IMR-90 (cell line): ENCODE measurements at regions not wholly inside any gene's neighbourhood (a gene's known extent, or its start where the extent isn't known, plus 50 kb on each side); places are given as distances from the start of the nearest gene placed in this dataset.

ENCODE experiments used
- ATAC-seq: fragments of 200-7000 bp; cut with Tn5 transposase; 2 replicates; pipeline ENCODE4 v1.9.1; 2020; ENCODE audit warnings: low read depth, mild to moderate bottlenecking, moderate library complexity
- BruUV-seq: library from RNA; stranded (reverse); fragments of 400-500 nt; replicated peaks from 2 replicates; lab custom pipeline; 2021; lab: Mats Ljungman, UMichigan
- CTCF ChIA-PET: fragments of 300-600 bp; formaldehyde crosslinking; extraction: SDS; loops from one replicate; lab custom pipeline; 2021; ENCODE audit warnings: antibody characterized with exemption; lab: Yijun Ruan, JAX
- POLR2A ChIA-PET: fragments of 300-600 bp; sonication (Branson Sonifier 250); formaldehyde crosslinking; loops from one replicate; lab custom pipeline; 2022; ENCODE audit warnings: antibody characterized with exemption; ENCODE audit not compliant: unreplicated experiment; lab: Charles Lee
- DNase-seq: peaks from one replicate; pipeline ENCODE4 v3.0.0; 2013
- H2AFZ ChIP-seq: replicated peaks from 2 replicates; pipeline ENCODE3; 2013; ENCODE audit warnings: low read length, mild to moderate bottlenecking; ENCODE audit not compliant: poor library complexity
- H2AK5ac ChIP-seq: 2 replicates; pipeline ENCODE4 v1.6.1; 2013; ENCODE audit warnings: low read depth, low read length, inconsistent platforms
- H2AK9ac ChIP-seq: replicated peaks from 2 replicates; pipeline ENCODE3; 2013; ENCODE audit warnings: mild to moderate bottlenecking, low read depth, low read length, moderate library complexity; ENCODE audit not compliant: poor library complexity
- H2BK120ac ChIP-seq: 2 replicates; pipeline ENCODE4 v1.6.1; 2013; ENCODE audit warnings: low read depth, low read length, inconsistent platforms
- H2BK15ac ChIP-seq: 3 replicates; pipeline ENCODE4 v1.6.1; 2013; ENCODE audit warnings: low read depth, low read length, inconsistent platforms
- H2BK20ac ChIP-seq: 2 replicates; pipeline ENCODE4 v1.6.1; 2013; ENCODE audit warnings: low read depth, mild to moderate bottlenecking, inconsistent platforms, low read length, moderate library complexity
- H2BK5ac ChIP-seq: 2 replicates; pipeline ENCODE4 v1.6.1; 2013; ENCODE audit warnings: mild to moderate bottlenecking, low read depth, low read length, inconsistent platforms; ENCODE audit not compliant: poor library complexity, severe bottlenecking
- H3K14ac ChIP-seq: replicated peaks from 2 replicates; pipeline ENCODE4 v1.6.1; 2013; ENCODE audit warnings: low read depth, low read length, inconsistent platforms
- H3K18ac ChIP-seq: 2 replicates; pipeline ENCODE4 v1.6.1; 2013; ENCODE audit warnings: low read depth, low read length, control low read depth
- H3K23ac ChIP-seq: 2 replicates; pipeline ENCODE4 v1.6.1; 2013; ENCODE audit warnings: low read depth, low read length, inconsistent platforms
- H3K27ac ChIP-seq: 2 replicates; pipeline ENCODE4 v1.5.1; 2013; ENCODE audit warnings: mild to moderate bottlenecking, control low read depth, low read length; ENCODE audit not compliant: insufficient read depth
- H3K27me3 ChIP-seq: 2 replicates; pipeline ENCODE4 v1.6.1; 2013; ENCODE audit warnings: low read length; ENCODE audit not compliant: control insufficient read depth, insufficient read depth
- H3K36me3 ChIP-seq: 2 replicates; pipeline ENCODE4 v1.6.1; 2013; ENCODE audit warnings: low read length, mixed read lengths; ENCODE audit not compliant: control insufficient read depth, insufficient read depth
- H3K4ac ChIP-seq: 2 replicates; pipeline ENCODE4 v1.6.1; 2013; ENCODE audit warnings: low read depth, low read length, inconsistent platforms
- H3K4me1 ChIP-seq: 2 replicates; pipeline ENCODE4 v1.6.1; 2013; ENCODE audit warnings: low read length, mixed read lengths; ENCODE audit not compliant: control insufficient read depth, insufficient read depth
- H3K4me2 ChIP-seq: 2 replicates; pipeline ENCODE4 v1.6.1; 2013; ENCODE audit warnings: low read depth, mild to moderate bottlenecking, control low read depth, low read length, moderate library complexity
- H3K4me3 ChIP-seq: 2 replicates; pipeline ENCODE4 v1.5.1; 2013; ENCODE audit warnings: low read depth, mild to moderate bottlenecking, control low read depth, low read length, moderate library complexity; ENCODE audit not compliant: insufficient read depth
- H3K56ac ChIP-seq: 2 replicates; pipeline ENCODE4 v1.6.1; 2013; ENCODE audit warnings: low read length, inconsistent platforms; ENCODE audit not compliant: insufficient read depth; ENCODE audit errors: extremely low read depth
- H3K79me1 ChIP-seq, 2 experiments: 2 replicates each; pipeline ENCODE4 v1.6.1; 2013; ENCODE audit warnings: low read length in 2 of 2, inconsistent platforms in 1 of 2, low read depth in 1 of 2
- H3K9ac ChIP-seq: 2 replicates; pipeline ENCODE4 v1.6.1; 2013; ENCODE audit warnings: low read depth, low read length, control low read depth
- H3K9me1 ChIP-seq: 2 replicates; pipeline ENCODE4 v1.6.1; 2013; ENCODE audit warnings: low read length, inconsistent platforms; ENCODE audit not compliant: insufficient read depth
- H3K9me3 ChIP-seq: 2 replicates; pipeline ENCODE4 v1.6.1; 2013; ENCODE audit warnings: low read length; ENCODE audit not compliant: control insufficient read depth, insufficient read depth
- H4K20me1 ChIP-seq: 2 replicates; pipeline ENCODE4 v1.6.1; 2013; ENCODE audit warnings: low read length, inconsistent platforms; ENCODE audit not compliant: insufficient read depth
- H4K5ac ChIP-seq: 2 replicates; pipeline ENCODE4 v1.6.1; 2013; ENCODE audit warnings: mild to moderate bottlenecking, low read depth, low read length, control low read depth
- H4K8ac ChIP-seq, 2 experiments: 2 replicates each; pipeline ENCODE4 v1.6.1; 2013; ENCODE audit warnings: low read depth in 2 of 2, low read length in 2 of 2, control low read depth in 1 of 2, inconsistent platforms in 1 of 2
- H4K91ac ChIP-seq: 2 replicates; pipeline ENCODE4 v1.6.1; 2013; ENCODE audit warnings: low read depth, low read length, inconsistent platforms; ENCODE audit not compliant: insufficient read depth
- BHLHE40 ChIP-seq: fragments of 150-350 bp; IDR thresholded peaks from 2 replicates; pipeline ENCODE4 v1.6.1; 2016; ENCODE audit warnings: mild to moderate bottlenecking, low read depth, low read length
- CEBPB ChIP-seq: IDR thresholded peaks from 2 replicates; pipeline ENCODE4 v1.6.1; 2012; ENCODE audit warnings: low read depth, low read length, improper control_type of control experiment
- CHD1 ChIP-seq: IDR thresholded peaks from 2 replicates; pipeline ENCODE4 v1.6.1; 2012; ENCODE audit warnings: low read depth, low read length, improper control_type of control experiment
- FOS ChIP-seq: fragments of 150-350 bp; IDR thresholded peaks from 2 replicates; pipeline ENCODE4 v1.6.1; 2016; ENCODE audit warnings: low read depth, low read length
- MAFK ChIP-seq: IDR thresholded peaks from 2 replicates; pipeline ENCODE4 v1.6.1; 2012; ENCODE audit warnings: low read depth, low read length, improper control_type of control experiment
- MAZ ChIP-seq: IDR thresholded peaks from 2 replicates; pipeline ENCODE4 v1.6.1; 2012; ENCODE audit warnings: low read depth, mild to moderate bottlenecking, low read length, improper control_type of control experiment, moderate library complexity, borderline replicate concordance
- MXI1 ChIP-seq: IDR thresholded peaks from 2 replicates; pipeline ENCODE4 v1.6.1; 2012; ENCODE audit warnings: low read depth, mild to moderate bottlenecking, low read length, moderate library complexity, borderline replicate concordance
- NFE2L2 ChIP-seq: fragments of 150-350 bp; IDR thresholded peaks from 2 replicates; pipeline ENCODE4 v1.6.1; 2016; ENCODE audit warnings: low read depth, mild to moderate bottlenecking, low read length
- POLR2A ChIP-seq: IDR thresholded peaks from 2 replicates; pipeline ENCODE4 v1.6.1; 2012; ENCODE audit warnings: mild to moderate bottlenecking, low read depth, low read length
- RAD21 ChIP-seq: IDR thresholded peaks from 2 replicates; pipeline ENCODE4 v1.6.1; 2012; ENCODE audit warnings: low read length, improper control_type of control experiment
- RCOR1 ChIP-seq: IDR thresholded peaks from 2 replicates; pipeline ENCODE4 v1.6.1; 2012; ENCODE audit warnings: mild to moderate bottlenecking, low read length, improper control_type of control experiment; ENCODE audit not compliant: insufficient replicate concordance
- RFX5 ChIP-seq: IDR thresholded peaks from 2 replicates; pipeline ENCODE4 v1.8.0; 2012; ENCODE audit warnings: low read depth, mild to moderate bottlenecking, low read length, moderate library complexity
- SMC3 ChIP-seq: fragments of 150-350 bp; IDR thresholded peaks from 2 replicates; pipeline ENCODE4 v1.6.1; 2016; ENCODE audit warnings: low read depth, mild to moderate bottlenecking, antibody characterized with exemption, low read length, moderate library complexity
- dilution Hi-C: fragments of 300-500 bp; cut with HindIII; formaldehyde crosslinking; loops from one replicate; pipeline ENCODE4 v1.14.3; 2018; ENCODE audit warnings: low sequenced_read_pairs; ENCODE audit not compliant: unreplicated experiment
- in situ Hi-C: fragments of 300-500 bp; cut with MboI; formaldehyde crosslinking; loops from 3 replicates; pipeline ENCODE4 v1.14.3; 2019; ENCODE audit warnings: low sequenced_read_pairs, inconsistent platforms, mixed read lengths
- intact Hi-C: fragments of 100-400 bp; cut with micrococcal nuclease; formaldehyde crosslinking; loops from 2 replicates; pipeline ENCODE4 v1.10.0; 2022
- TF ChIP-seq, protein P1 (sequence below): fragments of 150-350 bp; IDR thresholded peaks from 2 replicates; pipeline ENCODE4 v1.6.1; 2017; ENCODE audit warnings: mild to moderate bottlenecking, antibody characterized with exemption, low read length, low read depth
- TF ChIP-seq, protein P2 (sequence below): conservative IDR thresholded peaks from 2 replicates; pipeline ENCODE4 v1.5.1; 2012; ENCODE audit warnings: mild to moderate bottlenecking, low read depth, low read length, improper control_type of control experiment
- TF ChIP-seq, protein P3 (sequence below): fragments of 150-350 bp; IDR thresholded peaks from 2 replicates; pipeline ENCODE4 v1.6.1; 2016; ENCODE audit warnings: low read depth, mild to moderate bottlenecking, low read length, moderate library complexity, borderline replicate concordance

DNA sequence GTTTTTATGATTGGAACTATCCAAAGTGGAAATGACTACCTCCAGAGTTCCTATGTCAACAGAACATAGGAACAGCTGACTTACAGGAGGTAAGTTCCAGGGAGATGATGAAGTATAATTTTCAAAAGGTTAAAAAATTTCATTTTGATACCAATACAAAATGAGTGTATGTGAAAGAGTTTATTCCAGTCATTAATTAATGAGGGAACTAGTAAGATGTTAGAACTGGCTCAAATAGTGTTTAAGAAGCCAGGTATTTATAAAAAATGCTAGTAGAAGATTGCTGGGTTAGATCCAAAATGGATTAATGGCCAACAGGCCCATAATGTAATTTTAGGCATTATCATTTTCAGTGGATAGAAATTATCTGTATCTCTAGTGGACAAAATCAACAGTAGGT is 227.7 kb upstream of the ZBED5 start:
- no TSS peak for BruUV-seq
- Histone ChIP-seq H3K9ac (no peak overlapping the region), H3K23ac (no peak overlapping the region), H3K14ac (no peak overlapping the region), H4K5ac (no peak overlapping the region), H3K9me3 (no peaks in the 10 kb centered on the region), H2BK15ac (no peak overlapping the region), H2BK5ac (no peak overlapping the region), H3K4me3 (no peak overlapping the region), H4K20me1 (no peaks in the 10 kb centered on the region), H2AK9ac (no peak overlapping the region), H3K36me3 (no peaks in the 10 kb centered on the region), H3K27me3 (peaks cover 33% of the 10 kb centered on the region), H2AFZ (no peak overlapping the region), H2BK20ac (no peak overlapping the region), H3K4me2 (no peak overlapping the region), H4K8ac (no peak overlapping the region), H3K79me1 (no peaks in the 10 kb centered on the region), H3K4me1 (no peaks in the 10 kb centered on the region), H3K56ac (no peak overlapping the region), H3K4ac (no peak overlapping the region), H3K27ac (no peak overlapping the region), H2BK120ac (no peak overlapping the region), H4K91ac (no peak overlapping the region), H2AK5ac (no peak overlapping the region), H3K18ac (no peak overlapping the region), H3K9me1 (no peaks in the 10 kb centered on the region)
- TF ChIP-seq CHD1 (no peak), NFE2L2 (no peak), RAD21 (no peak), MAFK (no peak), FOS (no peak), MAZ (no peak), MXI1 (no peak), POLR2A (no peak), BHLHE40 (no peak), RFX5 (no peak), SMC3 (no peak), CEBPB (no peak), RCOR1 (no peak)
- TF ChIP-seq, protein P1, sequence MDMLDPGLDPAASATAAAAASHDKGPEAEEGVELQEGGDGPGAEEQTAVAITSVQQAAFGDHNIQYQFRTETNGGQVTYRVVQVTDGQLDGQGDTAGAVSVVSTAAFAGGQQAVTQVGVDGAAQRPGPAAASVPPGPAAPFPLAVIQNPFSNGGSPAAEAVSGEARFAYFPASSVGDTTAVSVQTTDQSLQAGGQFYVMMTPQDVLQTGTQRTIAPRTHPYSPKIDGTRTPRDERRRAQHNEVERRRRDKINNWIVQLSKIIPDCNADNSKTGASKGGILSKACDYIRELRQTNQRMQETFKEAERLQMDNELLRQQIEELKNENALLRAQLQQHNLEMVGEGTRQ = no peak
- TF ChIP-seq, protein P2, sequence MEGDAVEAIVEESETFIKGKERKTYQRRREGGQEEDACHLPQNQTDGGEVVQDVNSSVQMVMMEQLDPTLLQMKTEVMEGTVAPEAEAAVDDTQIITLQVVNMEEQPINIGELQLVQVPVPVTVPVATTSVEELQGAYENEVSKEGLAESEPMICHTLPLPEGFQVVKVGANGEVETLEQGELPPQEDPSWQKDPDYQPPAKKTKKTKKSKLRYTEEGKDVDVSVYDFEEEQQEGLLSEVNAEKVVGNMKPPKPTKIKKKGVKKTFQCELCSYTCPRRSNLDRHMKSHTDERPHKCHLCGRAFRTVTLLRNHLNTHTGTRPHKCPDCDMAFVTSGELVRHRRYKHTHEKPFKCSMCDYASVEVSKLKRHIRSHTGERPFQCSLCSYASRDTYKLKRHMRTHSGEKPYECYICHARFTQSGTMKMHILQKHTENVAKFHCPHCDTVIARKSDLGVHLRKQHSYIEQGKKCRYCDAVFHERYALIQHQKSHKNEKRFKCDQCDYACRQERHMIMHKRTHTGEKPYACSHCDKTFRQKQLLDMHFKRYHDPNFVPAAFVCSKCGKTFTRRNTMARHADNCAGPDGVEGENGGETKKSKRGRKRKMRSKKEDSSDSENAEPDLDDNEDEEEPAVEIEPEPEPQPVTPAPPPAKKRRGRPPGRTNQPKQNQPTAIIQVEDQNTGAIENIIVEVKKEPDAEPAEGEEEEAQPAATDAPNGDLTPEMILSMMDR = no peak
- TF ChIP-seq, protein P3, sequence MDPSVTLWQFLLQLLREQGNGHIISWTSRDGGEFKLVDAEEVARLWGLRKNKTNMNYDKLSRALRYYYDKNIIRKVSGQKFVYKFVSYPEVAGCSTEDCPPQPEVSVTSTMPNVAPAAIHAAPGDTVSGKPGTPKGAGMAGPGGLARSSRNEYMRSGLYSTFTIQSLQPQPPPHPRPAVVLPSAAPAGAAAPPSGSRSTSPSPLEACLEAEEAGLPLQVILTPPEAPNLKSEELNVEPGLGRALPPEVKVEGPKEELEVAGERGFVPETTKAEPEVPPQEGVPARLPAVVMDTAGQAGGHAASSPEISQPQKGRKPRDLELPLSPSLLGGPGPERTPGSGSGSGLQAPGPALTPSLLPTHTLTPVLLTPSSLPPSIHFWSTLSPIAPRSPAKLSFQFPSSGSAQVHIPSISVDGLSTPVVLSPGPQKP = no peak
- dilution Hi-C loops = no loop called here
- POLR2A ChIA-PET = no interaction called here
- DNase-seq (no peak), ATAC-seq (no peak)
- CTCF ChIA-PET = interaction anchor here (0.6 kb wide), 1 partner anchor 273 kb away, joined by 6 read pairs; no protein-coding TSS in a partner anchor
- intact Hi-C loops = no loop called here
- in situ Hi-C loops = no loop called here
